Endothelial cell of umbilical vein (primary cell): ENCODE measurements at regions not wholly inside any gene's neighbourhood (a gene's known extent, or its start where the extent isn't known, plus 50 kb on each side); places are given as distances from the start of the nearest gene placed in this dataset.

Source experiments
- BruUV-seq: library from RNA; stranded (reverse); fragments of 400-500 nt; replicated peaks from 2 replicates; lab custom pipeline; 2021; lab: Mats Ljungman, UMichigan
- CTCF ChIA-PET: fragments of 300-600, 350-600 bp; sonication (Branson Sonifier 250); formaldehyde crosslinking; loops from one replicate; lab custom pipeline; 2021; ENCODE audit warnings: antibody characterized with exemption, inconsistent platforms; lab: Charles Lee
- POLR2A ChIA-PET: fragments of 300-600, 350-600 bp; sonication (Branson Sonifier 250); formaldehyde crosslinking; loops from one replicate; lab custom pipeline; 2021; ENCODE audit warnings: antibody characterized with exemption, inconsistent platforms; lab: Charles Lee
- DNase-seq: peaks from one replicate; pipeline ENCODE4 v3.0.0-alpha.2; 2011; ENCODE audit warnings: low read depth, low spot score
- FAIRE-seq: peaks from 2 replicates; lab custom pipeline; 2011; peaks lifted over from hg19 to GRCh38; lab: Jason Lieb, UNC
- H2AFZ ChIP-seq: 2 replicates; pipeline ENCODE4 v1.6.0; 2012; ENCODE audit warnings: low read depth, low read length, control low read depth, inconsistent platforms
- H3K27ac ChIP-seq: 2 replicates; pipeline ENCODE4 v1.5.1; 2011; ENCODE audit warnings: low read depth, mild to moderate bottlenecking, control low read depth, low read length, moderate library complexity; ENCODE audit not compliant: insufficient read depth
- H3K27me3 ChIP-seq, 2 experiments: 2 replicates each; pipeline versions ENCODE4 v1.6.0 to v1.6.1; 2011; ENCODE audit warnings: low read length in 2 of 2, mixed read lengths in 1 of 2; ENCODE audit not compliant: control insufficient read depth in 2 of 2, insufficient read depth in 2 of 2
- H3K36me3 ChIP-seq, 2 experiments: 2 replicates in 1 of 2; 3 replicates in 1 of 2; pipeline ENCODE4 v1.5.1; 2011; ENCODE audit warnings: low read length in 2 of 2, mild to moderate bottlenecking in 1 of 2, moderate library complexity in 1 of 2; ENCODE audit not compliant: control insufficient read depth in 2 of 2, insufficient read depth in 2 of 2; ENCODE audit errors: extremely low read depth in 1 of 2
- H3K4me1 ChIP-seq: 3 replicates; pipeline ENCODE4 v1.5.1; 2011; ENCODE audit warnings: mild to moderate bottlenecking, low read length; ENCODE audit not compliant: control insufficient read depth, insufficient read depth; ENCODE audit errors: extremely low read depth
- H3K4me2 ChIP-seq: 2 replicates; pipeline ENCODE4 v1.6.1; 2011; ENCODE audit warnings: low read length, control low read depth, mixed read lengths; ENCODE audit not compliant: insufficient read depth
- H3K4me3 ChIP-seq, 3 experiments: fragments of 200-600 bp in 1 of 3; sonication (generic), shearing (Covaris generic) in 1 of 3; replicated peaks in 1 of 3; 2 replicates each; pipeline ENCODE4 v1.5.1; 2011 to 2016; ENCODE audit warnings: control low read depth in 3 of 3, low read length in 3 of 3, mild to moderate bottlenecking in 2 of 3, inconsistent platforms in 1 of 3, low read depth in 1 of 3, moderate library complexity in 1 of 3; ENCODE audit not compliant: insufficient read depth in 1 of 3
- H3K79me2 ChIP-seq: 2 replicates; pipeline ENCODE4 v1.6.0; 2012; ENCODE audit warnings: low read length, inconsistent platforms; ENCODE audit not compliant: control insufficient read depth, insufficient read depth
- H3K9ac ChIP-seq: replicated peaks from 2 replicates; pipeline ENCODE3; 2011; ENCODE audit warnings: low read length, control low read depth; ENCODE audit not compliant: insufficient read depth; ENCODE audit errors: extremely low read depth
- H3K9me1 ChIP-seq: replicated peaks from 3 replicates; pipeline ENCODE4 v1.6.0; 2011; ENCODE audit warnings: mild to moderate bottlenecking, low read length; ENCODE audit not compliant: control insufficient read depth, insufficient read depth; ENCODE audit errors: extremely low read depth
- H3K9me3 ChIP-seq: replicated peaks from 2 replicates; pipeline ENCODE4 v1.5.1; 2012; ENCODE audit warnings: low read length, inconsistent platforms; ENCODE audit not compliant: control insufficient read depth, insufficient read depth
- H4K20me1 ChIP-seq: replicated peaks from 2 replicates; pipeline ENCODE3; 2011; ENCODE audit warnings: mild to moderate bottlenecking, low read length; ENCODE audit not compliant: control insufficient read depth, insufficient read depth; ENCODE audit errors: extremely low read depth
- CTCF ChIP-seq, 2 donors: IDR thresholded peaks; 1 replicate in 1 of 2; 2 replicates in 1 of 2; pipeline ENCODE4 v1.5.1; 2011; ENCODE audit warnings: low read length in 2 of 2, mild to moderate bottlenecking in 2 of 2, moderate library complexity in 2 of 2, control low read depth in 1 of 2, inconsistent platforms in 1 of 2, low read depth in 1 of 2; ENCODE audit not compliant: insufficient read depth in 1 of 2; ENCODE audit errors: extremely low read depth in 1 of 2
- EZH2 ChIP-seq: IDR thresholded peaks from 2 replicates; pipeline ENCODE4 v1.6.1; 2012; ENCODE audit warnings: borderline replicate concordance, low read depth, mild to moderate bottlenecking, moderate library complexity, low read length, inconsistent platforms; ENCODE audit not compliant: severe bottlenecking
- FOS ChIP-seq: IDR thresholded peaks from 2 replicates; pipeline ENCODE4 v1.6.1; 2011; ENCODE audit warnings: mild to moderate bottlenecking, low read length, moderate library complexity, borderline replicate concordance; ENCODE audit not compliant: insufficient read depth
- GATA2 ChIP-seq: IDR thresholded peaks from 2 replicates; pipeline ENCODE4 v1.7.0; 2011; ENCODE audit warnings: low read depth, mild to moderate bottlenecking, moderate library complexity, mixed read lengths, low read length; ENCODE audit not compliant: insufficient read length, insufficient read depth
- JUN ChIP-seq: IDR thresholded peaks from 2 replicates; pipeline ENCODE4 v1.6.1; 2011; ENCODE audit warnings: borderline replicate concordance, low read depth; ENCODE audit not compliant: insufficient read length, insufficient read depth
- MAX ChIP-seq: IDR thresholded peaks from 2 replicates; pipeline ENCODE4 v1.6.1; 2011; ENCODE audit not compliant: insufficient read depth, insufficient read length
- MYC ChIP-seq: IDR thresholded peaks from one replicate; pipeline ENCODE4 v1.6.1; 2011; ENCODE audit warnings: mild to moderate bottlenecking, low read depth, low read length
- POLR2A ChIP-seq: IDR thresholded peaks from 2 replicates; pipeline ENCODE4 v1.6.1; 2012; ENCODE audit warnings: low read depth, mild to moderate bottlenecking, control low read depth, low read length
- POLR2AphosphoS5 ChIP-seq: IDR thresholded peaks from 2 replicates; pipeline ENCODE4 v1.6.1; 2012; ENCODE audit warnings: low read depth, mild to moderate bottlenecking, control low read depth, low read length, moderate library complexity; ENCODE audit not compliant: insufficient read depth
- dilution Hi-C: fragments of 300-500 bp; cut with MboI; formaldehyde crosslinking; loops from one replicate; pipeline ENCODE4 v1.15.0; 2019; ENCODE audit warnings: low sequenced_read_pairs; ENCODE audit not compliant: extremely low pct_ligation_motif_present
- intact Hi-C: fragments of 100-400 bp; cut with micrococcal nuclease; formaldehyde crosslinking; loops from one replicate; pipeline ENCODE4 v1.10.0; 2022

- Histone ChIP-seq H3K27ac (no peak overlapping the region), H3K79me2 (no peaks in the 10 kb centered on the region), H3K4me2 (no peak overlapping the region), H3K4me3 (no peak overlapping the region), H3K9me1 (no peaks in the 10 kb centered on the region), H3K27me3 (no peaks in the 10 kb centered on the region), H3K9ac (no peak overlapping the region), H2AFZ (peak overlapping the region; percentile 34), H3K4me1 (peaks cover 3% of the 10 kb centered on the region), H3K36me3 (no peaks in the 10 kb centered on the region), H3K9me3 (no peaks in the 10 kb centered on the region), H4K20me1 (no peaks in the 10 kb centered on the region)
- ChIA-PET CTCF (interaction anchor here (1.1 to 1.5 kb wide), 2 partner anchors 111 to 929 kb away, joined by 3 read pairs; no protein-coding TSS in a partner anchor), POLR2A (no interaction called here)
- no TSS peak for BruUV-seq
- dilution Hi-C loops = no loop called here
- TF ChIP-seq CTCF (IDR thresholded peaks at IDR 0.05; ENCODE audit: extremely low read depth in 1 of 2, insufficient read depth in 1 of 2, low read depth in 1 of 2, low read length in 2 of 2) = no peak
- DNase-seq = no peak
- no peak for FAIRE-seq
- intact Hi-C loops = loop anchor here (5.0 to 10.0 kb wide), 2 partner anchors 249 to 311 kb away; no protein-coding TSS in a partner anchor
Observed at GRCh38 chr13:75216038-75216437, 265.9 kb downstream of the TBC1D4 start.

- CTCF ChIA-PET = interaction anchor here (0.6 to 1.5 kb wide), 3 partner anchors 11 to 928 kb away, joined by 3 read pairs; no protein-coding TSS in a partner anchor
- H3K4me3 ChIP-seq = no peak overlapping the region
- no peak overlapping the region for H3K9ac ChIP-seq
- no peaks in the 10 kb centered on the region for H3K79me2 ChIP-seq
- POLR2A ChIA-PET = no interaction called here
- BruUV-seq = no TSS peak
- FAIRE-seq = no peak
- H4K20me1 ChIP-seq = no peaks in the 10 kb centered on the region
- H3K9me3 ChIP-seq = no peaks in the 10 kb centered on the region
- no peak overlapping the region for H3K4me2 ChIP-seq
- peaks cover 3% of the 10 kb centered on the region for H3K4me1 ChIP-seq
- dilution Hi-C loops = no loop called here
- intact Hi-C loops = loop anchor here (5.0 to 10.0 kb wide), 2 partner anchors 248 to 310 kb away; no protein-coding TSS in a partner anchor
- H3K36me3 ChIP-seq = no peaks in the 10 kb centered on the region
- no peak overlapping the region for H3K27ac ChIP-seq
- H3K27me3 ChIP-seq = no peaks in the 10 kb centered on the region
- no peak for DNase-seq
- no peak for TF ChIP-seq JUN
- no peak for TF ChIP-seq MYC
- no peak for TF ChIP-seq FOS
- TF ChIP-seq MAX = no peak
- no peak for TF ChIP-seq POLR2AphosphoS5
- no peak for TF ChIP-seq POLR2A
- TF ChIP-seq CTCF (IDR thresholded peaks at IDR 0.05; ENCODE audit: extremely low read depth in 1 of 2, insufficient read depth in 1 of 2, low read depth in 1 of 2, low read length in 2 of 2) = no peak
- TF ChIP-seq EZH2 = no peak
- TF ChIP-seq GATA2 = no peak
- no peaks in the 10 kb centered on the region for H3K9me1 ChIP-seq
- no peak overlapping the region for H2AFZ ChIP-seq
Observed at GRCh38 chr13:75214846-75215245, 267.1 kb downstream of the TBC1D4 start.
